ENCODE measurements at regions not wholly inside any gene's neighbourhood (a gene's known extent, or its start where the extent isn't known, plus 50 kb on each side); places are given as distances from the start of the nearest gene placed in this dataset.

- Mint-ChIP-seq H3K27me3 (ENCODE audit: low read depth) (no peaks in the 10 kb centered on the region), H3K27ac (ENCODE audit: unreplicated experiment) (no peak overlapping the region), H3K9me3 (no peaks in the 10 kb centered on the region), H3K36me3 (ENCODE audit: low read depth) (no peaks in the 10 kb centered on the region), H3K4me3 (no peak overlapping the region), H3K4me1 (peaks cover 21% of the 10 kb centered on the region)
- DNase-seq (ENCODE audit: low read depth, low spot score), result no peak
- TF ChIP-seq, protein P1, sequence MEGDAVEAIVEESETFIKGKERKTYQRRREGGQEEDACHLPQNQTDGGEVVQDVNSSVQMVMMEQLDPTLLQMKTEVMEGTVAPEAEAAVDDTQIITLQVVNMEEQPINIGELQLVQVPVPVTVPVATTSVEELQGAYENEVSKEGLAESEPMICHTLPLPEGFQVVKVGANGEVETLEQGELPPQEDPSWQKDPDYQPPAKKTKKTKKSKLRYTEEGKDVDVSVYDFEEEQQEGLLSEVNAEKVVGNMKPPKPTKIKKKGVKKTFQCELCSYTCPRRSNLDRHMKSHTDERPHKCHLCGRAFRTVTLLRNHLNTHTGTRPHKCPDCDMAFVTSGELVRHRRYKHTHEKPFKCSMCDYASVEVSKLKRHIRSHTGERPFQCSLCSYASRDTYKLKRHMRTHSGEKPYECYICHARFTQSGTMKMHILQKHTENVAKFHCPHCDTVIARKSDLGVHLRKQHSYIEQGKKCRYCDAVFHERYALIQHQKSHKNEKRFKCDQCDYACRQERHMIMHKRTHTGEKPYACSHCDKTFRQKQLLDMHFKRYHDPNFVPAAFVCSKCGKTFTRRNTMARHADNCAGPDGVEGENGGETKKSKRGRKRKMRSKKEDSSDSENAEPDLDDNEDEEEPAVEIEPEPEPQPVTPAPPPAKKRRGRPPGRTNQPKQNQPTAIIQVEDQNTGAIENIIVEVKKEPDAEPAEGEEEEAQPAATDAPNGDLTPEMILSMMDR (conservative IDR thresholded peaks at IDR 0.05), result no peak
Measured at GRCh38 chr1:88189525-88189924, 494.5 kb upstream of the PKN2 start.

DNA sequence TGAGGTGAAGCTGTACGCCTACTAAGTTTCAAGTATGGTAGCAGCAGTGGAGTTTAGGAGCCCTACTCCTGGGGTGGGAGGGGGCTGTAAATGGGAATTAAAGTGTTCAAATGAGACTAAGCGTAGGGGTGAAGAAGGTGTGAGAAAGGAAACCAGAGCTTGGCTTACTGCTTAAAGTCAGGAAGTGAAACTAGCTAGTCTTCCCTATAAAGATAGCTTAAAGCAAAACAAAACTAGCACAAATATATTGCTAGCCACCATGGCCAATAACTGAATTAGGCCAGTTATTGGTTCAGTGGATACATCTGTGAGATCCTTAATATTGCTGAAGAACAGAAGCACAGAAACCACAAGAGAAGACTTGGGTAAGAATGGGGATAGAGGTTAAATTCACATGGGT is 492.2 kb upstream of the PKN2 start:
- TF ChIP-seq, protein P1 (conservative IDR thresholded peaks at IDR 0.05), result no peak
- Mint-ChIP-seq H3K9me3 (no peaks in the 10 kb centered on the region), H3K27ac (ENCODE audit: unreplicated experiment) (no peak overlapping the region), H3K27me3 (ENCODE audit: low read depth) (no peaks in the 10 kb centered on the region), H3K36me3 (ENCODE audit: low read depth) (no peaks in the 10 kb centered on the region), H3K4me1 (peaks cover 7% of the 10 kb centered on the region), H3K4me3 (no peak overlapping the region)
- DNase-seq (ENCODE audit: low read depth, low spot score), result no peak

- TF ChIP-seq, protein P1 (conservative IDR thresholded peaks at IDR 0.05), result no peak
- Mint-ChIP-seq H3K9me3 (no peaks in the 10 kb centered on the region), H3K36me3 (ENCODE audit: low read depth) (no peaks in the 10 kb centered on the region), H3K4me3 (no peak overlapping the region), H3K4me1 (no peaks in the 10 kb centered on the region), H3K27ac (ENCODE audit: unreplicated experiment) (no peak overlapping the region), H3K27me3 (ENCODE audit: low read depth) (no peaks in the 10 kb centered on the region)
- DNase-seq (ENCODE audit: low read depth, low spot score), result no peak
Measured at GRCh38 chr1:88194542-88194941, 489.5 kb upstream of the PKN2 start.

DNA sequence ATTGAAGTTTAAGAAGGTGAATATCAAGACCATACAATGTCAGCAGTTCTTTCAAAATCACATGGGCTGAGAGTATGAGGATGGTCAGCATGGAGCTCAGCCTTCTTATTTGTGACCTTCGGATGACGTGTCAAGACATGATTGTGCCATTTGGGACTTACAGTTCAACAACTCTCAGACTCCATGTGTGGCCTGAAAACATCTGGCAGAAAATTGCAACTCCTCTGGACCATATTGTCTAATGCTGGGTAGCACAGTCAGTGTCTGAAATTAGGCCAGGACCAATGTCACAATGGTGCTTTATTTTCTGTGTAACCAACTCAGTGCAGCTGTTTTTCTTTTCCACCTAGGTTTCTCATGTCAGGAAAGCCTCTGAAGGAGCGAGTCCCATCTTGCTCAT is 483.5 kb upstream of the PKN2 start:
- H3K27ac Mint-ChIP-seq (ENCODE audit: unreplicated experiment), result no peak overlapping the region
- H3K36me3 Mint-ChIP-seq (ENCODE audit: low read depth), result no peaks in the 10 kb centered on the region
- no peaks in the 10 kb centered on the region for H3K9me3 Mint-ChIP-seq
- no peaks in the 10 kb centered on the region for H3K27me3 Mint-ChIP-seq (ENCODE audit: low read depth)
- DNase-seq (ENCODE audit: low read depth, low spot score), result no peak
- TF ChIP-seq, protein P1 (conservative IDR thresholded peaks at IDR 0.05), result no peak
- H3K4me1 Mint-ChIP-seq, result no peaks in the 10 kb centered on the region
- H3K4me3 Mint-ChIP-seq, result no peak overlapping the region

GRCh38 chr1:88204111-88204510 is 480.0 kb upstream of the PKN2 start:
- TF ChIP-seq, protein P1 (conservative IDR thresholded peaks at IDR 0.05), result no peak
- Mint-ChIP-seq H3K9me3 (no peaks in the 10 kb centered on the region), H3K27me3 (ENCODE audit: low read depth) (no peaks in the 10 kb centered on the region), H3K27ac (ENCODE audit: unreplicated experiment) (no peak overlapping the region), H3K36me3 (ENCODE audit: low read depth) (no peaks in the 10 kb centered on the region), H3K4me3 (no peak overlapping the region), H3K4me1 (no peaks in the 10 kb centered on the region)
- no peak for DNase-seq (ENCODE audit: low read depth, low spot score)
